ENCODE measurements at regions not wholly inside any gene's neighbourhood (a gene's known extent, or its start where the extent isn't known, plus 50 kb on each side); places are given as distances from the start of the nearest gene placed in this dataset.

DNA sequence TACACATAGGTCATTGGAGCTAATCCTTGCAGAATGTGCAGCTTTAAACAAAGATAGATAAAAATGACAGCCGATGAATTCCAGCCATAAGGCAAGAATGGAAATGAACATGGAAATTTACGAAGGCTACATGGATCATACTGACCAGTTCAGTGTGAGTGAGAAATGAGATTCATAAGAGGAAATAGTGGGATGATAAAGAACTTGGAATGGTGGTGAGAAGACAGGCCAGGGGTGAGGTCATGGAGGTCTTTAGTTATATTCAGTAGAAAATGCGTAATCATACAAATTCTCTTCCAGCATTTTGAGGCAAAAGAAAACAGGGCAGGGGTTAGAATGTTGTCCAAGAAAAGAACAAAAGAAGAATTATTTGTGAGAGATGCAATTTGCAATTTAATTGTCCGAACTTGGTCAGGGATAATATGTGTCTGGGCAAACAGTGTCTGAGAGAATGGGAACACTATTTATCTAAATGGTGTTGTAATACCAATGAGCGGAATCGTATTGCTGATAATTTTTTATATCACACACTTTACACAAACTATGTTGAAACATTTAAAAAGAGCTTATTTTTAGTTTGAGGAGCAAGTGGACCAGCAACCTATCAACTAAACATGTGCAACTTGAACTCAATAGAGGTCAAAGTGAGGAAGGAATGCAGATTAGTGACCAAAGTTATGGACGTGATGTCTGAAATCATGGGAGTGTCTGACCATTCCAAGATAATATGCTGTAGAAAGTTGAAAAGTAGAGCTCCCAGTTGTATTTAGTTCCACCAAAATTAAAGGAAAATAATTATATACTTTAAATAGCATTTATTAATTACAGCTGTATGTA lies 739.0 kb upstream of the NCAM2 start:
- TF ChIP-seq, protein P1, sequence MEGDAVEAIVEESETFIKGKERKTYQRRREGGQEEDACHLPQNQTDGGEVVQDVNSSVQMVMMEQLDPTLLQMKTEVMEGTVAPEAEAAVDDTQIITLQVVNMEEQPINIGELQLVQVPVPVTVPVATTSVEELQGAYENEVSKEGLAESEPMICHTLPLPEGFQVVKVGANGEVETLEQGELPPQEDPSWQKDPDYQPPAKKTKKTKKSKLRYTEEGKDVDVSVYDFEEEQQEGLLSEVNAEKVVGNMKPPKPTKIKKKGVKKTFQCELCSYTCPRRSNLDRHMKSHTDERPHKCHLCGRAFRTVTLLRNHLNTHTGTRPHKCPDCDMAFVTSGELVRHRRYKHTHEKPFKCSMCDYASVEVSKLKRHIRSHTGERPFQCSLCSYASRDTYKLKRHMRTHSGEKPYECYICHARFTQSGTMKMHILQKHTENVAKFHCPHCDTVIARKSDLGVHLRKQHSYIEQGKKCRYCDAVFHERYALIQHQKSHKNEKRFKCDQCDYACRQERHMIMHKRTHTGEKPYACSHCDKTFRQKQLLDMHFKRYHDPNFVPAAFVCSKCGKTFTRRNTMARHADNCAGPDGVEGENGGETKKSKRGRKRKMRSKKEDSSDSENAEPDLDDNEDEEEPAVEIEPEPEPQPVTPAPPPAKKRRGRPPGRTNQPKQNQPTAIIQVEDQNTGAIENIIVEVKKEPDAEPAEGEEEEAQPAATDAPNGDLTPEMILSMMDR (IDR thresholded peaks at IDR 0.05; ENCODE audit: control extremely low read depth, extremely low read depth) = no peak
- peaks cover 0 to 3% (median 0%) of the 10 kb centered on the region in 5 donors for H3K4me1 ChIP-seq (ENCODE audit: control insufficient read depth in 5 of 5, insufficient read depth in 5 of 5, low read length in 5 of 5)
- H3K4me3 ChIP-seq = no peak overlapping the region
- no peaks in the 10 kb centered on the region for H3K27me3 ChIP-seq (ENCODE audit: control insufficient read depth in 3 of 3, insufficient read depth in 3 of 3, low read length in 2 of 3)
- no peak overlapping the region for H3K27ac ChIP-seq (ENCODE audit: low read depth in 1 of 2, low read length in 1 of 2)
- H3K9ac ChIP-seq (ENCODE audit: insufficient read depth in 1 of 2, low read length in 2 of 2) = no peak overlapping the region
- H3K9me3 ChIP-seq (ENCODE audit: control insufficient read depth in 4 of 4, insufficient read depth in 3 of 4, low read length in 3 of 4) = peaks cover 0 to 2% (median 0%) of the 10 kb centered on the region in 4 donors
- 67 to 76% methylated on average over 7 of the region's 7 CpGs for WGBS, 2 donors
- ATAC-seq (ENCODE audit: insufficient read depth, low FRiP score) (no peak), DNase-seq (peak in 2 of 3 donors; percentile 10 to 19)
- no peaks in the 10 kb centered on the region for H3K36me3 ChIP-seq (ENCODE audit: control insufficient read depth in 4 of 4, insufficient read depth in 4 of 4, low read length in 4 of 4)

DNA sequence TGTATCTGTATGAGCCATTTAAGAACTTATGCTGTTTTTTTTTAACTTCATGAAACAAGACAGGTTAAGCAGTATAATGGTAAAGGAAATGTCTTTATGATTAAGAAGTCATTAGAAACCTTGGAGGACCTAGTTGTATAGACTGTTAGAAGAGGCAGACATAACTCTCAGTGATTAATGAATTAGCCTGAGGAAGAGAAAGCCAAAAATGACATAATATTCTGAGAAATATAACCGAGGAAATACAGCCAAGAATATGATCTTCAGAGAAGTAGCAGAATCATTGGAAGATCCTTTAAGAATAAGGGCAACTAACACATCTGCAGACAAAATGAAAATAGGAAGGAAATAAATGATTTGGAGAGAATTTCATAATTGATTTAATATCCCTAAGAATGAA lies 738.1 kb upstream of the NCAM2 start:
- H3K36me3 ChIP-seq (ENCODE audit: control insufficient read depth in 4 of 4, insufficient read depth in 4 of 4, low read length in 4 of 4) = no peaks in the 10 kb centered on the region
- DNase-seq (no peak), ATAC-seq (ENCODE audit: insufficient read depth, low FRiP score) (no peak)
- H3K4me3 ChIP-seq = no peak overlapping the region
- peaks cover 0 to 3% (median 0%) of the 10 kb centered on the region in 5 donors for H3K4me1 ChIP-seq (ENCODE audit: control insufficient read depth in 5 of 5, insufficient read depth in 5 of 5, low read length in 5 of 5)
- no peaks in the 10 kb centered on the region for H3K27me3 ChIP-seq (ENCODE audit: control insufficient read depth in 3 of 3, insufficient read depth in 3 of 3, low read length in 2 of 3)
- 41 to 49% methylated on average over 1 of the region's 1 CpG for WGBS, 2 donors
- peaks cover 0 to 2% (median 0%) of the 10 kb centered on the region in 4 donors for H3K9me3 ChIP-seq (ENCODE audit: control insufficient read depth in 4 of 4, insufficient read depth in 3 of 4, low read length in 3 of 4)
- TF ChIP-seq, protein P1 (IDR thresholded peaks at IDR 0.05; ENCODE audit: control extremely low read depth, extremely low read depth) = no peak
- no peak overlapping the region for H3K9ac ChIP-seq (ENCODE audit: insufficient read depth in 1 of 2, low read length in 2 of 2)
- H3K27ac ChIP-seq (ENCODE audit: low read depth in 1 of 2, low read length in 1 of 2) = no peak overlapping the region

DNA sequence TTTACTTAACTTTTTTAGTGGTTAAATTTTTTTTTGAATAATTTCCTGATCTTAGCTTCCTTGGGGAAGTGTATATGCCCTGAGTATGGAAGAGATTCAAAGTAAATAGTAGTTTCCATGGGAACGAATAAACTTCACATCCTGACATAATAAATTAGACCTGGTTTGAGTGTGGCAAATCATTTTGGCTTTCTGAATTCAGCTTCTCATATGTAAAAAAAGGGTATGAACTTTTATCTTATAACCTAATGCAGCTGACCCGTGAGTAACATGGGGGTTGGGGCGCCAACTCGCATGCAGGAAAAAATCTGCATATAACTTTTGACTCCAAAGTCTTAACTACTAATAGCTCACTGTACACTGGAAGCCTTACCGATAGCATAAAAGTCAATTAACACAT lies 736.8 kb upstream of the NCAM2 start:
- H3K36me3 ChIP-seq (ENCODE audit: control insufficient read depth in 4 of 4, insufficient read depth in 4 of 4, low read length in 4 of 4) = no peaks in the 10 kb centered on the region
- H3K9ac ChIP-seq (ENCODE audit: insufficient read depth in 1 of 2, low read length in 2 of 2) = no peak overlapping the region
- TF ChIP-seq, protein P1 (IDR thresholded peaks at IDR 0.05; ENCODE audit: control extremely low read depth, extremely low read depth) = no peak
- 62 to 67% methylated on average over 5 of the region's 5 CpGs for WGBS, 2 donors
- DNase-seq (peak in 1 of 3 donors; percentile 9), ATAC-seq (ENCODE audit: insufficient read depth, low FRiP score) (no peak)
- no peak overlapping the region for H3K4me3 ChIP-seq
- H3K4me1 ChIP-seq (ENCODE audit: control insufficient read depth in 5 of 5, insufficient read depth in 5 of 5, low read length in 5 of 5) = peaks cover 0 to 3% (median 0%) of the 10 kb centered on the region in 5 donors
- H3K9me3 ChIP-seq (ENCODE audit: control insufficient read depth in 4 of 4, insufficient read depth in 3 of 4, low read length in 3 of 4) = peaks cover 0 to 2% (median 0%) of the 10 kb centered on the region in 4 donors
- H3K27me3 ChIP-seq (ENCODE audit: control insufficient read depth in 3 of 3, insufficient read depth in 3 of 3, low read length in 2 of 3) = no peaks in the 10 kb centered on the region
- no peak overlapping the region for H3K27ac ChIP-seq (ENCODE audit: low read depth in 1 of 2, low read length in 1 of 2)

Data from lung (tissue), 11 donors.